GM10266 (cell line): ENCODE measurements at regions not wholly inside any gene's neighbourhood (a gene's known extent, or its start where the extent isn't known, plus 50 kb on each side); places are given as distances from the start of the nearest gene placed in this dataset.

Source experiments
- DNase-seq: peaks from one replicate; pipeline ENCODE4 v3.0.0; 2012; ENCODE audit errors: extremely low spot score
- CTCF ChIP-seq: IDR thresholded peaks from 2 replicates; pipeline ENCODE4 v1.5.1; 2012; ENCODE audit warnings: mild to moderate bottlenecking, low read depth; ENCODE audit not compliant: control insufficient read depth, insufficient read depth; ENCODE audit errors: missing control alignments

DNA sequence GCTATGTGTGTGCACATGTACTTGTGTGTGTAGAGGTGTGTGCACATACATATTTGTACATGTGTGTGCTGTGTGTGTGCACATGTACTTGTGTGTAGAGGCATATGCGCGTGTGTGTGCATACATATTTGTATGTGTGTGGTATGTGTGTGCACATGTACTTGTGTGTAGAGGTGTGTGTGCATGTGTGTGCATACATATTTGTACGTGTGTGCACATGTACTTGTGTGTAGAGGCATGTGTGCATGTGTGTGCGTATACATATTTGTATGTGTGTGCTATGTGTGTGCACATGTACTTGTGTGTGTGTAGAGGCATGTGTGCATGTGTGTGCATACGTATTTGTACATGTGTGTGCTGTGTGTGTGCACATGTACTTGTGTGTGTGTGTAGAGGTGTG lies 291.9 kb downstream of the AJAP1 start:
- DNase-seq = no peak
- no peak for TF ChIP-seq CTCF

DNA sequence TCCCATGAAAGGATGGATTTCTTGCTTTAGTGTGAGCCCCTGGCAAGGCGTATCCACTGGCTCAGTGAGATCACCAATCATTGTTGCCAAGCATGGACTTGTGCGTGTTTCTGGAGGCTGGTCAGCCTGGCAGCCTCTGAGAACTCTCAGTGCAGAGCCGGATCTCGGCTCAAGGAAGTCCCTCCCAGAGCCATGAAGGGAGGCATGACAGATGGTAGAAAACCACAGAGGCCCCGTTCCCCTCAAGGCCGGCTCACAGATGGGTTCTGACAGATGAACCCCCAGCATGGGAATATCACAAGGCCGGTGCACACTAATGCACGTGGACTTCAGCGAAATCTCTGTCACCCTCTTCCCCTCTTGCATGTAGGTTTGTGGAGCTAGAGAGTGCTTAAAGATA lies 290.5 kb downstream of the AJAP1 start:
- DNase-seq = no peak
- no peak for TF ChIP-seq CTCF

DNA sequence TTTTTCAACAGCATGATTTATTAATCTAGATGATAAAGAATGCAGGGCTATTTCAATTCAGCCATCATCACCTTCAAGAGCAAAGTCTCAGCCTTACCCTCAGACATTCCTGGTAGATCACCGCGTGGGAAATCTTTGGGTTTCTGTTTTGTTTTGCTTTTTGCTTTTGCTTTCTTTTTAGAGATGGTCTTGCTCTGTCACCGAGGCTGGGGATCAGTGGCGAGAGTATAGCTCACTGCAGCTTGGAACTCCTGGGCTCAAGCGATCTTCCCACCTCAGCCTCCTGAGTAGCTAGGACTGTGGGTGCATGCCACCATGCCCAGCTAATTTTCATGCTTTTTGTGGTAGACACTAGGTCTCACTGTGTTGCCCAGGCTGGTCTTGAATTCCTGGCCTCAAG lies 289.7 kb downstream of the AJAP1 start:
- DNase-seq = no peak

GRCh38 chr1:4939266-4939665 lies 284.9 kb downstream of the AJAP1 start:
- TF ChIP-seq CTCF = no peak
- DNase-seq = no peak

More for the DNA sequence above, 289.7 kb downstream of the AJAP1 start:
- no peak for TF ChIP-seq CTCF

DNA sequence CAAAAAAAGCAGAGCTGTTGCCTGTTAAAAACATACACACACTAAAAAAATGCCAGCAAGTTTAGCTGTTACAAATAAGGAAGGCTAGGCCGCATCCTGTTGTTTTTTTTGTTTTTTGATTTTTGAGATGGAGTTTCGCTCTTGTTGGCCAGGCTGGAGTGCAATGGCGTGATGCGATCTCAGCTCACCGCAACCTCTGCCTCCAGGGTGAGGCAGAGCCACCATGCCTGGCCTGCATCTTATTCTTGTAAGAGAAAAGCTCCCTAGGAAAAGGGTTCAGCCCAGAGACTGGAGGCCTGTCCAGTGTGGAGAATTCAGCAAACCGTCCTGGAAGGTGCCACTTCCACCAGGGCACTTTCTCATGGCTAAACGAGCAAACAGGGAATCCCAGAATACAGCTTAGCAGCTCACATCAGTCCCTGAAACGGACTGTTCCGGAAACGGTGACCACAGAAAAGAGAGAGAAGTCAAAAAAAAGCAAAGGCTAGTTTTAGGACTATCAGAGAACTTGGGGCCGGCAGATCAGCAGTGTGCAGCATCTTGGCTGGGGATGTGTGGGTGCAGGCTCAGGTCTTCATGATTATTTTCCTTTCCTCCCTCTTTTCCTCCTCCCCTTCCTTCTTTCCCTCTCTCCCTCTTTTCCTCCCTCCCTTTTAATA lies 283.6 kb downstream of the AJAP1 start:
- DNase-seq = no peak
- TF ChIP-seq CTCF = no peak

DNA sequence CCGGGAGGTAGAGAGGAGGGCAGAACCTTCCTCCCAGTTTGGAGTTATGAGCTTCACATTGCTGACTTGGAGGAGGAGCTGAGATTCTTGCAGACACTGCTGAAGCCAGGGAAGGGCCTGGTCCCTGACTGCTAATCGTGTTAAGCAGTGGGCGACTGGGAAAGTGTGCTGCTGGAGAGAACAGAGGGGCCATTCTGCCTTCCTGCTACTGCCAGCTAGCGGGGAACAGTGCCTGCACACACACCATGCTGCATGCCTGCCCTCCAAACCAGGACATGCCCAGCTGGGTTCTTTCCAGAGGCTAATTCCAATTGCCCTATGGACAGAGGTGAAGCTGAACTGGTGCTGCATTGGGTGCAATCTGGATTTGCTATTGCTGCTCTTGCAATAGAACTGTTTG lies 281.4 kb downstream of the AJAP1 start:
- no peak for DNase-seq
- no peak for TF ChIP-seq CTCF

GRCh38 chr1:4933232-4933631 lies 278.8 kb downstream of the AJAP1 start:
- no peak for TF ChIP-seq CTCF
- DNase-seq = no peak
